Astrocyte (in vitro differentiated cells and primary cell): ENCODE measurements at regions not wholly inside any gene's neighbourhood (a gene's known extent, or its start where the extent isn't known, plus 50 kb on each side); places are given as distances from the start of the nearest gene placed in this dataset.

Experiments
- DNase-seq: peaks from one replicate; pipeline ENCODE4 v3.0.0-alpha.2; 2010; ENCODE audit warnings: low read depth
- FAIRE-seq: peaks from 2 replicates; lab custom pipeline; 2011; peaks lifted over from hg19 to GRCh38; lab: Jason Lieb, UNC
- H2AFZ ChIP-seq: 2 replicates; pipeline ENCODE4 v1.6.0; 2012; ENCODE audit warnings: low read depth, low read length, inconsistent platforms
- H3K27ac ChIP-seq: 2 replicates; pipeline ENCODE4 v1.5.1; 2011; ENCODE audit warnings: low read depth, low read length, inconsistent platforms
- H3K27me3 ChIP-seq: 2 replicates; pipeline ENCODE4 v1.6.0; 2011; ENCODE audit warnings: low read length, inconsistent platforms; ENCODE audit not compliant: insufficient read depth
- H3K36me3 ChIP-seq: 2 replicates; pipeline ENCODE4 v1.5.1; 2011; ENCODE audit warnings: low read length, inconsistent platforms; ENCODE audit not compliant: insufficient read depth
- H3K4me1 ChIP-seq: 2 replicates; pipeline ENCODE4 v1.5.1; 2011; ENCODE audit warnings: low read length, inconsistent platforms; ENCODE audit not compliant: insufficient read depth
- H3K4me2 ChIP-seq: 2 replicates; pipeline ENCODE4 v1.6.0; 2012; ENCODE audit warnings: low read length, inconsistent platforms
- H3K4me3 ChIP-seq: 2 replicates; pipeline ENCODE4 v1.5.1; 2011; ENCODE audit warnings: low read depth, mild to moderate bottlenecking, low read length, inconsistent platforms; ENCODE audit not compliant: insufficient read depth
- H3K79me2 ChIP-seq: 2 replicates; pipeline ENCODE4 v1.6.0; 2012; ENCODE audit warnings: mild to moderate bottlenecking, low read length, inconsistent platforms; ENCODE audit not compliant: insufficient read depth
- H3K9ac ChIP-seq: 2 replicates; pipeline ENCODE4 v1.6.0; 2012; ENCODE audit warnings: mild to moderate bottlenecking, low read length, inconsistent platforms
- H3K9me3 ChIP-seq: 2 replicates; pipeline ENCODE4 v1.5.1; 2012; ENCODE audit warnings: low read depth, mild to moderate bottlenecking, low read length, inconsistent platforms; ENCODE audit not compliant: insufficient read depth
- H4K20me1 ChIP-seq: 2 replicates; pipeline ENCODE4 v1.6.0; 2012; ENCODE audit warnings: low read length, inconsistent platforms; ENCODE audit not compliant: insufficient read depth
- H3K27ac Mint-ChIP-seq: one replicate; pipeline ENCODE4 v1.8.0; 2021; ENCODE audit warnings: mild to moderate bottlenecking, mixed read lengths; ENCODE audit not compliant: unreplicated experiment
- H3K27me3 Mint-ChIP-seq: one replicate; pipeline ENCODE4 v1.8.0; 2021; ENCODE audit warnings: low read depth, mixed read lengths; ENCODE audit not compliant: unreplicated experiment
- H3K36me3 Mint-ChIP-seq: one replicate; pipeline ENCODE4 v1.8.0; 2021; ENCODE audit warnings: low read depth, mixed read lengths; ENCODE audit not compliant: unreplicated experiment
- H3K4me1 Mint-ChIP-seq: one replicate; pipeline ENCODE4 v1.8.0; 2021; ENCODE audit warnings: low read depth, mixed read lengths; ENCODE audit not compliant: unreplicated experiment
- H3K4me3 Mint-ChIP-seq: one replicate; pipeline ENCODE4 v1.8.0; 2021; ENCODE audit warnings: mild to moderate bottlenecking, moderate library complexity, mixed read lengths; ENCODE audit not compliant: unreplicated experiment
- H3K9me3 Mint-ChIP-seq: one replicate; pipeline ENCODE4 v1.8.0; 2021; ENCODE audit warnings: mild to moderate bottlenecking, mixed read lengths; ENCODE audit not compliant: unreplicated experiment
- EZH2 ChIP-seq: IDR thresholded peaks from 2 replicates; pipeline ENCODE4 v1.6.1; 2012; ENCODE audit warnings: mild to moderate bottlenecking, low read length, inconsistent platforms; ENCODE audit not compliant: insufficient read depth
- TF ChIP-seq, protein P1 (sequence below): IDR thresholded peaks from 2 replicates; pipeline ENCODE4 v1.5.1; 2011; ENCODE audit warnings: low read depth, mild to moderate bottlenecking, inconsistent platforms, low read length, moderate library complexity; ENCODE audit not compliant: insufficient read depth

DNA sequence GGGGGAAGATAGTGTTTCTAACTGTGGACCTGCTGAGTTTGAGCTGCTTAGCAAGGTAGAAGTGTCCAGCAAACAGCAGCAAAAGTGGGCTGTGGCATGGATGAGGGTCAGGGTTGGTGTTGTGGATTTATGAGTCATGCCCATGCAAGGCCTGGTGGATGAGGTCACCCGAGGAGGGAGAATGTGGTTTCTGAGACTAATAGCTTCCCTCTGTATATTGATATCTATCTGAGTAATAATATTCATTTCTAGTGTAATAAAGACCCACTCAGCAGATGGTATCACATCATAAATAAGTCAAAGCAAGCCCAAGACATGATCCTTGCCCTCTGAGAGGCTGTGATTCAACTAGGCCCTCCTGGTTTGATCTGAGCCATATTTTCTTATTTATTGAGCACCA lies 597.8 kb upstream of the CLINT1 start:
- H3K27ac Mint-ChIP-seq: peak overlapping the region; percentile 28
- DNase-seq (peak; percentile 95), FAIRE-seq (peak; percentile 93)
- TF ChIP-seq, protein P1, sequence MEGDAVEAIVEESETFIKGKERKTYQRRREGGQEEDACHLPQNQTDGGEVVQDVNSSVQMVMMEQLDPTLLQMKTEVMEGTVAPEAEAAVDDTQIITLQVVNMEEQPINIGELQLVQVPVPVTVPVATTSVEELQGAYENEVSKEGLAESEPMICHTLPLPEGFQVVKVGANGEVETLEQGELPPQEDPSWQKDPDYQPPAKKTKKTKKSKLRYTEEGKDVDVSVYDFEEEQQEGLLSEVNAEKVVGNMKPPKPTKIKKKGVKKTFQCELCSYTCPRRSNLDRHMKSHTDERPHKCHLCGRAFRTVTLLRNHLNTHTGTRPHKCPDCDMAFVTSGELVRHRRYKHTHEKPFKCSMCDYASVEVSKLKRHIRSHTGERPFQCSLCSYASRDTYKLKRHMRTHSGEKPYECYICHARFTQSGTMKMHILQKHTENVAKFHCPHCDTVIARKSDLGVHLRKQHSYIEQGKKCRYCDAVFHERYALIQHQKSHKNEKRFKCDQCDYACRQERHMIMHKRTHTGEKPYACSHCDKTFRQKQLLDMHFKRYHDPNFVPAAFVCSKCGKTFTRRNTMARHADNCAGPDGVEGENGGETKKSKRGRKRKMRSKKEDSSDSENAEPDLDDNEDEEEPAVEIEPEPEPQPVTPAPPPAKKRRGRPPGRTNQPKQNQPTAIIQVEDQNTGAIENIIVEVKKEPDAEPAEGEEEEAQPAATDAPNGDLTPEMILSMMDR: no peak
- no peak for TF ChIP-seq EZH2
- no peak overlapping the region for H3K4me3 ChIP-seq
- peaks cover 2% of the 10 kb centered on the region for H3K9me3 Mint-ChIP-seq
- peak overlapping the region; percentile 30 for H3K4me2 ChIP-seq
- H3K79me2 ChIP-seq: no peaks in the 10 kb centered on the region
- peaks cover 13% of the 10 kb centered on the region for H3K4me1 ChIP-seq
- H3K9me3 ChIP-seq: no peaks in the 10 kb centered on the region
- H4K20me1 ChIP-seq: no peaks in the 10 kb centered on the region
- H3K9ac ChIP-seq: no peak overlapping the region
- no peaks in the 10 kb centered on the region for H3K27me3 ChIP-seq
- H3K4me3 Mint-ChIP-seq: no peak overlapping the region
- peaks cover 19% of the 10 kb centered on the region for H3K4me1 Mint-ChIP-seq
- H3K36me3 ChIP-seq: no peaks in the 10 kb centered on the region
- no peaks in the 10 kb centered on the region for H3K36me3 Mint-ChIP-seq
- H3K27me3 Mint-ChIP-seq: no peaks in the 10 kb centered on the region
- H2AFZ ChIP-seq: no peak overlapping the region
- H3K27ac ChIP-seq: no peak overlapping the region

DNA sequence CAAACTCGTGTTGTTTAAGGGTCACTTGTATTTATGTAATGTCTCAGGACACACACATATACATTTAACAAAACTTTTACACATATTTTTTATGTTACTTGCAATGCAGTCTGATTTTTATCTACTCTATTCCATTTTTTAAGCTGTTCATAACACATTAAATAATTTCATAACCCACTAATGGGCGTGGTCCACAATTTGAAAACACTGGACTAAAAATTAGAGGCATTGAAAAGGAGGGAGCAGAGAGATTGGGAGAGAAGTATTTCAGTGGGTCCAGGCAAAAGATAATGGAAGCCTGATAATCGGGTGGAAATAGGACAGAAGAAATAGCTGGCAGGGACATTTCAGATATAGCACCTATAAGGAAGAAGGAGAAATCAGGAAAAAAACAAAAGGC lies 597.3 kb upstream of the CLINT1 start:
- Histone ChIP-seq H3K4me3 (no peak overlapping the region), H3K9me3 (no peaks in the 10 kb centered on the region), H4K20me1 (no peaks in the 10 kb centered on the region), H2AFZ (no peak overlapping the region), H3K27ac (no peak overlapping the region), H3K4me2 (no peak overlapping the region), H3K4me1 (peaks cover 18% of the 10 kb centered on the region), H3K27me3 (no peaks in the 10 kb centered on the region), H3K79me2 (no peaks in the 10 kb centered on the region), H3K9ac (no peak overlapping the region), H3K36me3 (no peaks in the 10 kb centered on the region)
- H3K9me3 Mint-ChIP-seq: peaks cover 2% of the 10 kb centered on the region
- H3K4me3 Mint-ChIP-seq: no peak overlapping the region
- peak overlapping the region; percentile 28 for H3K27ac Mint-ChIP-seq
- H3K27me3 Mint-ChIP-seq: no peaks in the 10 kb centered on the region
- TF ChIP-seq EZH2: no peak
- TF ChIP-seq, protein P1: no peak
- H3K36me3 Mint-ChIP-seq: no peaks in the 10 kb centered on the region
- H3K4me1 Mint-ChIP-seq: peaks cover 24% of the 10 kb centered on the region
- no peak for FAIRE-seq
- no peak for DNase-seq

DNA sequence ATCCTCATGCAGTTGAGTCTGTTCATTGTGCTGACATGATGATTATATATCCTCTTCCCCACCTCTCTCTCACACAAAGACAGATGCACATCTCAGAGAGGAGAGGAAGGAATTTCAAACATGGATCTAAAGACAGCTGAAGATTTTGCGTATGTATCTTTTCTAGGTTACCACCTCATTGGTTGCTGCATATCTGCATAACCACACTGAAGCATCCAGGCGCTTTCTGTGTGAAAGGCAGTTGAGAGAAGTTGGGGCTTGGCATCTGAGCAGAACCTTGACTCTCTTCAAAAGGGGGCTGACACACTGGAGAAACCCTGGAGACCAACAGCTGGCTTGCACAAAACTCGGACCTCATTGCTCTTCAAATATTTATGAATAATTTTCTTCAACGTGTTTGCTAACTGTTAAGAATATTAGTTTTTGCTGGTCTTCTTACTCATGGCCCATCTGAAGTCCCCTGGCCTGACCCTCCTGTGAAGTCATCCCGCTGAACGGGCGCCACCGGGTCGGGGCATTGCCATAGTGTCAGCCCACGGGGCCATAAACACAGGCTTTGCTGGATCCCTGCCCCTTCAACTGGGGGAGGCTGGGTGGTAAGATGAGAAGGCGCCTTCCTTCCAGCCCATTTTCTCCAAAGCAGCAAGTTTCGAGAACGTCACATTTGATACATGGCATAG lies 593.2 kb upstream of the CLINT1 start:
- TF ChIP-seq EZH2: no peak
- TF ChIP-seq, protein P1: no peak
- Histone ChIP-seq H3K36me3 (no peaks in the 10 kb centered on the region), H3K4me2 (peak overlapping the region; percentile 70), H3K27ac (peak overlapping the region; percentile 81), H3K9me3 (no peaks in the 10 kb centered on the region), H2AFZ (no peak overlapping the region), H3K4me1 (peaks cover 31% of the 10 kb centered on the region), H3K79me2 (no peaks in the 10 kb centered on the region), H3K4me3 (no peak overlapping the region), H4K20me1 (no peaks in the 10 kb centered on the region), H3K9ac (peak overlapping the region; percentile 66), H3K27me3 (peaks cover 5% of the 10 kb centered on the region)
- H3K4me3 Mint-ChIP-seq: no peak overlapping the region
- peak; percentile 78 for FAIRE-seq
- peaks cover 3% of the 10 kb centered on the region for H3K27me3 Mint-ChIP-seq
- no peak for DNase-seq
- H3K27ac Mint-ChIP-seq: no peak overlapping the region
- H3K36me3 Mint-ChIP-seq: no peaks in the 10 kb centered on the region
- H3K4me1 Mint-ChIP-seq: peaks cover 31% of the 10 kb centered on the region
- peaks cover under 1% of the 10 kb centered on the region for H3K9me3 Mint-ChIP-seq
